ENCODE measurements at regions not wholly inside any gene's neighbourhood (a gene's known extent, or its start where the extent isn't known, plus 50 kb on each side); places are given as distances from the start of the nearest gene placed in this dataset.

- Histone ChIP-seq H3K27me3 (no peaks in the 10 kb centered on the region), H3K4me3 (no peak overlapping the region), H3K4me2 (no peak overlapping the region), H4K20me1 (no peaks in the 10 kb centered on the region), H3K9ac (no peak overlapping the region), H3K9me3 (replicated peaks in 1 of 11) (no peaks in the 10 kb centered on the region), H3K27ac (no peak overlapping the region), H3K4me1 (0 out of 20 replicates have a peak, but pooled peaks cover 0 to 7% (median 0%) of the 10 kb centered on the region in 10 experiments), H3K36me3 (no peaks in the 10 kb centered on the region)
- TF ChIP-seq Cebpa-rat (IDR thresholded peaks at IDR 0.05) = no peak
These were observed 114.9 kb downstream of the FANCF start for GRCh38 chr11:22510741-22511140.

GRCh38 chr11:22510010-22510409, 115.6 kb downstream of the FANCF start:
- no peaks in the 10 kb centered on the region for H3K36me3 ChIP-seq
- H3K9ac ChIP-seq = no peak overlapping the region
- no peaks in the 10 kb centered on the region for H3K27me3 ChIP-seq
- H3K9me3 ChIP-seq (replicated peaks in 1 of 11) = no peaks in the 10 kb centered on the region
- no peak overlapping the region for H3K4me3 ChIP-seq
- no peaks in the 10 kb centered on the region for H4K20me1 ChIP-seq
- no peak overlapping the region for H3K4me2 ChIP-seq
- H3K27ac ChIP-seq = no peak overlapping the region
- no peak for TF ChIP-seq Cebpa-rat (IDR thresholded peaks at IDR 0.05)
- 0 out of 20 replicates have a peak, but pooled peaks cover 0 to 7% (median 0%) of the 10 kb centered on the region in 10 experiments for H3K4me1 ChIP-seq

GRCh38 chr11:22508665-22509064, 117.0 kb downstream of the FANCF start:
- Histone ChIP-seq H4K20me1 (no peaks in the 10 kb centered on the region), H3K36me3 (no peaks in the 10 kb centered on the region), H3K27me3 (no peaks in the 10 kb centered on the region), H3K27ac (no peak overlapping the region), H3K4me1 (0 out of 20 replicates have a peak, but pooled peaks cover 0 to 7% (median 0%) of the 10 kb centered on the region in 10 experiments), H3K9ac (no peak overlapping the region), H3K4me3 (no peak overlapping the region), H3K9me3 (replicated peaks in 1 of 11) (no peaks in the 10 kb centered on the region), H3K4me2 (no peak overlapping the region)
- TF ChIP-seq Cebpa-rat (IDR thresholded peaks at IDR 0.05) = no peak

GRCh38 chr11:22497474-22497873, 128.1 kb downstream of the FANCF start:
- H3K27ac ChIP-seq = no peak overlapping the region
- H3K4me1 ChIP-seq = no peaks in the 10 kb centered on the region

GRCh38 chr11:22491555-22492225, 133.9 kb downstream of the FANCF start:
- Histone ChIP-seq H3K27ac (no peak overlapping the region), H3K9me3 (replicated peaks in 1 of 11) (no peaks in the 10 kb centered on the region), H3K27me3 (no peaks in the 10 kb centered on the region), H3K4me2 (no peak overlapping the region), H4K20me1 (no peaks in the 10 kb centered on the region), H3K4me3 (no peak overlapping the region), H3K36me3 (no peaks in the 10 kb centered on the region), H3K9ac (no peak overlapping the region), H3K4me1 (no peaks in the 10 kb centered on the region)
- no peak for TF ChIP-seq Cebpa-rat (IDR thresholded peaks at IDR 0.05)

More at GRCh38 chr11:22497474-22497873, 128.1 kb downstream of the FANCF start:
- H4K20me1 ChIP-seq = no peaks in the 10 kb centered on the region; a peak in 1 of 22 replicates
- TF ChIP-seq Cebpa-rat (IDR thresholded peaks at IDR 0.05) = no peak
- H3K4me3 ChIP-seq = no peak overlapping the region
- H3K9me3 ChIP-seq (replicated peaks in 1 of 11) = no peaks in the 10 kb centered on the region
- no peak overlapping the region for H3K9ac ChIP-seq
- no peak overlapping the region for H3K4me2 ChIP-seq
- no peaks in the 10 kb centered on the region for H3K27me3 ChIP-seq
- no peaks in the 10 kb centered on the region for H3K36me3 ChIP-seq

GRCh38 chr11:22479971-22480720, 142.0 kb downstream of the SLC17A6 start:
- no peaks in the 10 kb centered on the region for H3K36me3 ChIP-seq
- H3K4me1 ChIP-seq = no peaks in the 10 kb centered on the region
- no peak for TF ChIP-seq Cebpa-rat (IDR thresholded peaks at IDR 0.05)
- H3K9ac ChIP-seq = no peak overlapping the region
- H3K9me3 ChIP-seq (replicated peaks in 1 of 11) = no peaks in the 10 kb centered on the region
- H3K4me3 ChIP-seq = no peak overlapping the region
- no peak overlapping the region for H3K27ac ChIP-seq
- no peaks in the 10 kb centered on the region for H4K20me1 ChIP-seq
- H3K27me3 ChIP-seq = no peaks in the 10 kb centered on the region
- no peak overlapping the region for H3K4me2 ChIP-seq

GRCh38 chr11:22479208-22479607, 141.0 kb downstream of the SLC17A6 start:
- no peaks in the 10 kb centered on the region for H3K9me3 ChIP-seq (replicated peaks in 1 of 11)
- H3K4me3 ChIP-seq = no peak overlapping the region
- no peaks in the 10 kb centered on the region for H3K27me3 ChIP-seq
- H3K4me2 ChIP-seq = no peak overlapping the region
- TF ChIP-seq Cebpa-rat (IDR thresholded peaks at IDR 0.05) = no peak
- no peaks in the 10 kb centered on the region for H3K4me1 ChIP-seq
- no peak overlapping the region for H3K9ac ChIP-seq
- no peaks in the 10 kb centered on the region for H4K20me1 ChIP-seq
- H3K27ac ChIP-seq = no peak overlapping the region
- no peaks in the 10 kb centered on the region for H3K36me3 ChIP-seq

GRCh38 chr11:22478169-22478568, 140.0 kb downstream of the SLC17A6 start:
- Histone ChIP-seq H3K27me3 (no peaks in the 10 kb centered on the region), H3K4me1 (no peaks in the 10 kb centered on the region), H3K9me3 (replicated peaks in 1 of 11) (no peaks in the 10 kb centered on the region), H4K20me1 (no peaks in the 10 kb centered on the region), H3K4me3 (no peak overlapping the region), H3K36me3 (no peaks in the 10 kb centered on the region), H3K9ac (no peak overlapping the region), H3K4me2 (no peak overlapping the region), H3K27ac (no peak overlapping the region)
- TF ChIP-seq Cebpa-rat (IDR thresholded peaks at IDR 0.05) = no peak

- Histone ChIP-seq H3K36me3 (no peaks in the 10 kb centered on the region), H3K27me3 (no peaks in the 10 kb centered on the region), H4K20me1 (no peaks in the 10 kb centered on the region), H3K9ac (no peak overlapping the region), H3K27ac (no peak overlapping the region), H3K9me3 (replicated peaks in 1 of 11) (no peaks in the 10 kb centered on the region), H3K4me2 (no peak overlapping the region), H3K4me1 (no peaks in the 10 kb centered on the region), H3K4me3 (no peak overlapping the region)
- no peak for TF ChIP-seq Cebpa-rat (IDR thresholded peaks at IDR 0.05)
These were observed 139.1 kb downstream of the SLC17A6 start for GRCh38 chr11:22477312-22477711.

GRCh38 chr11:22476589-22476988, 138.4 kb downstream of the SLC17A6 start:
- Histone ChIP-seq H3K27me3 (no peaks in the 10 kb centered on the region), H3K9ac (no peak overlapping the region), H3K4me3 (no peak overlapping the region), H3K4me1 (no peaks in the 10 kb centered on the region), H3K4me2 (no peak overlapping the region), H3K36me3 (no peaks in the 10 kb centered on the region), H3K9me3 (replicated peaks in 1 of 11) (no peaks in the 10 kb centered on the region), H4K20me1 (no peaks in the 10 kb centered on the region), H3K27ac (no peak overlapping the region)
- no peak for TF ChIP-seq Cebpa-rat (IDR thresholded peaks at IDR 0.05)
